Hepatocyte (in vitro differentiated cells): ENCODE measurements at regions not wholly inside any gene's neighbourhood (a gene's known extent, or its start where the extent isn't known, plus 50 kb on each side); places are given as distances from the start of the nearest gene placed in this dataset.

ENCODE experiments used
- DNase-seq: peaks from one replicate; pipeline ENCODE4 v3.0.0-alpha.2; 2016; ENCODE audit warnings: low spot score
- H2AFZ ChIP-seq: fragments of 200-600 bp; sonication (generic); 2 replicates; pipeline ENCODE4 v1.6.0; 2016; ENCODE audit warnings: antibody characterized with exemption, mild to moderate bottlenecking
- H3K27ac ChIP-seq: fragments of 200-600 bp; sonication (generic); 2 replicates; pipeline ENCODE4 v1.5.1; 2016; ENCODE audit warnings: mild to moderate bottlenecking
- H3K27me3 ChIP-seq: fragments of 200-600 bp; sonication (generic); 2 replicates; pipeline ENCODE4 v1.6.1; 2016
- H3K36me3 ChIP-seq: fragments of 200-600 bp; sonication (generic); replicated peaks from 2 replicates; pipeline ENCODE4 v1.5.1; 2016; ENCODE audit warnings: low read depth; ENCODE audit not compliant: insufficient read depth
- H3K4me1 ChIP-seq: fragments of 200-600 bp; sonication (generic); 2 replicates; pipeline ENCODE4 v1.5.1; 2016; ENCODE audit warnings: mild to moderate bottlenecking, moderate library complexity; ENCODE audit not compliant: insufficient read depth
- H3K4me2 ChIP-seq: fragments of 200-600 bp; sonication (generic); 2 replicates; pipeline ENCODE4 v1.6.0; 2016
- H3K4me3 ChIP-seq: fragments of 200-600 bp; sonication (generic); 2 replicates; pipeline ENCODE4 v1.5.1; 2016; ENCODE audit warnings: mild to moderate bottlenecking
- H3K79me2 ChIP-seq: fragments of 200-600 bp; sonication (generic); 2 replicates; pipeline ENCODE4 v1.6.0; 2017; ENCODE audit warnings: mild to moderate bottlenecking
- H3K9me2 ChIP-seq: fragments of 200-600 bp; sonication (generic); replicated peaks from 2 replicates; pipeline ENCODE4 v1.6.0; 2017; ENCODE audit warnings: mild to moderate bottlenecking; ENCODE audit not compliant: insufficient read depth
- H3K9me3 ChIP-seq: fragments of 200-600 bp; sonication (generic); 2 replicates; pipeline ENCODE4 v1.5.1; 2016; ENCODE audit warnings: low read depth, mild to moderate bottlenecking
- H4K20me1 ChIP-seq: fragments of 200-600 bp; sonication (generic); 2 replicates; pipeline ENCODE4 v1.6.0; 2016; ENCODE audit warnings: mild to moderate bottlenecking; ENCODE audit not compliant: insufficient read depth, poor library complexity, severe bottlenecking
- EZH2 ChIP-seq: fragments of 200-600 bp; sonication (generic); IDR thresholded peaks from 2 replicates; pipeline ENCODE4 v1.6.1; 2016; ENCODE audit warnings: antibody characterized with exemption, mild to moderate bottlenecking, borderline replicate concordance
- EZH2phosphoT487 ChIP-seq: fragments of 200-600 bp; sonication (generic); IDR thresholded peaks from one replicate; pipeline ENCODE4 v1.6.1; 2018; ENCODE audit warnings: antibody characterized with exemption, mild to moderate bottlenecking, low read depth, moderate library complexity; ENCODE audit not compliant: unreplicated experiment, severe bottlenecking
- WGBS: methylation state at CpG from one replicate; pipeline ENCODE4 v1.1.6; 2016; ENCODE audit warnings: low lambda C conversion rate; ENCODE audit errors: missing lambda C conversion rate; 5-methylcytosine and 5-hydroxymethylcytosine counted together
- TF ChIP-seq, protein P1 (sequence below): fragments of 200-600 bp; sonication (generic); IDR thresholded peaks from 2 replicates; pipeline ENCODE4 v1.5.1; 2016; ENCODE audit warnings: antibody characterized with exemption, mild to moderate bottlenecking; ENCODE audit not compliant: poor library complexity

DNA sequence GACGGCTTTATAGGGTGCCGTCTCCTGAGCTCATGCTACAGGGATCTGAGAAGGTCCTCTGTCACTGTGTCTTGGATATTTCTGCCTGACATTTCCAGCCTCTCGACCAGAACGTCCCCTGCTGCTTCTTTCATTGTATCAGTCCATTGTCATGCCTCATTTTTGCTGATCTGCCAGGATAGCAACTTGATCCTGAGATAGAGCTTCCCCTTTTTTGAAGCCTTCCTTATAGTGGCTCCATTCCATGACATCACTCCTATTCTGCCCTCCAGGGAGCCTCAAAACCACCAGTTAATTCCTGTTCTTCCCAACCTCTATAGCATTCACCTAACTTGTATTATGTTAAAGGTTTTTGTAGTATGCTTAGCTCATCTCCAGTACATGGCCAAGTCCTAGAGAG, 431.8 kb upstream of the NOX3 start:
- Histone ChIP-seq H3K9me3 (no peaks in the 10 kb centered on the region), H2AFZ (no peak overlapping the region), H3K9me2 (no peaks in the 10 kb centered on the region), H3K4me3 (no peak overlapping the region), H3K4me2 (no peak overlapping the region), H3K4me1 (peaks cover 11% of the 10 kb centered on the region), H3K36me3 (no peaks in the 10 kb centered on the region), H3K79me2 (no peaks in the 10 kb centered on the region), H3K27me3 (no peaks in the 10 kb centered on the region), H4K20me1 (no peaks in the 10 kb centered on the region), H3K27ac (peak overlapping the region; percentile 47)
- TF ChIP-seq EZH2phosphoT487, result no peak
- no peak for TF ChIP-seq EZH2
- TF ChIP-seq, protein P1, sequence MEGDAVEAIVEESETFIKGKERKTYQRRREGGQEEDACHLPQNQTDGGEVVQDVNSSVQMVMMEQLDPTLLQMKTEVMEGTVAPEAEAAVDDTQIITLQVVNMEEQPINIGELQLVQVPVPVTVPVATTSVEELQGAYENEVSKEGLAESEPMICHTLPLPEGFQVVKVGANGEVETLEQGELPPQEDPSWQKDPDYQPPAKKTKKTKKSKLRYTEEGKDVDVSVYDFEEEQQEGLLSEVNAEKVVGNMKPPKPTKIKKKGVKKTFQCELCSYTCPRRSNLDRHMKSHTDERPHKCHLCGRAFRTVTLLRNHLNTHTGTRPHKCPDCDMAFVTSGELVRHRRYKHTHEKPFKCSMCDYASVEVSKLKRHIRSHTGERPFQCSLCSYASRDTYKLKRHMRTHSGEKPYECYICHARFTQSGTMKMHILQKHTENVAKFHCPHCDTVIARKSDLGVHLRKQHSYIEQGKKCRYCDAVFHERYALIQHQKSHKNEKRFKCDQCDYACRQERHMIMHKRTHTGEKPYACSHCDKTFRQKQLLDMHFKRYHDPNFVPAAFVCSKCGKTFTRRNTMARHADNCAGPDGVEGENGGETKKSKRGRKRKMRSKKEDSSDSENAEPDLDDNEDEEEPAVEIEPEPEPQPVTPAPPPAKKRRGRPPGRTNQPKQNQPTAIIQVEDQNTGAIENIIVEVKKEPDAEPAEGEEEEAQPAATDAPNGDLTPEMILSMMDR, result no peak
- no peak for DNase-seq
- WGBS, result 83% methylated on average over 4 of the region's 4 CpGs

DNA sequence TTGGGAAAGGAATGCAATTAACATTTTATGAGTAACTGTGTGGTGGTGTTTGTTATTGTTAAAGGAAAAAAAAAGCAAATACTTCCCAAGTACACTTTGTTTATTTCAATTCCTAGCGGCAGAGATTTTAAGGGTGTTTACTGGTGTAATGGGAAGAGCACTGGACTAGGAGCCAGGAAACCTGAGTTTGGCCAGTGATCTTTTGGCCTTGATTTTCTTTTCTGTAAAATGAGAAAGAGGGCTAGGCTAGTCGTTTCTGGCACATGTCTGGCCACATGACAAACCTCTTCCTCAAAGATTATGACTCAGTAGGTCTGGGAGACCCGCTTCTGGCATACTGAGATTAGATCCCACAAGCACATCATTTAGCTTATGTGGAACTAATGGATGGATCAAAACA, 428.1 kb upstream of the NOX3 start:
- H3K9me2 ChIP-seq, result no peaks in the 10 kb centered on the region
- DNase-seq, result no peak
- H3K36me3 ChIP-seq, result no peaks in the 10 kb centered on the region
- no peaks in the 10 kb centered on the region for H3K9me3 ChIP-seq
- no peak overlapping the region for H2AFZ ChIP-seq
- WGBS, result 53% methylated on average over 3 of the region's 3 CpGs
- no peaks in the 10 kb centered on the region for H4K20me1 ChIP-seq
- H3K4me3 ChIP-seq, result no peak overlapping the region
- TF ChIP-seq, protein P1, result no peak
- TF ChIP-seq EZH2phosphoT487 (no peak), EZH2 (no peak)
- H3K4me2 ChIP-seq, result no peak overlapping the region
- H3K27me3 ChIP-seq, result no peaks in the 10 kb centered on the region
- H3K4me1 ChIP-seq, result peaks cover 11% of the 10 kb centered on the region
- peak overlapping the region; percentile 57 for H3K27ac ChIP-seq
- no peaks in the 10 kb centered on the region for H3K79me2 ChIP-seq

DNA sequence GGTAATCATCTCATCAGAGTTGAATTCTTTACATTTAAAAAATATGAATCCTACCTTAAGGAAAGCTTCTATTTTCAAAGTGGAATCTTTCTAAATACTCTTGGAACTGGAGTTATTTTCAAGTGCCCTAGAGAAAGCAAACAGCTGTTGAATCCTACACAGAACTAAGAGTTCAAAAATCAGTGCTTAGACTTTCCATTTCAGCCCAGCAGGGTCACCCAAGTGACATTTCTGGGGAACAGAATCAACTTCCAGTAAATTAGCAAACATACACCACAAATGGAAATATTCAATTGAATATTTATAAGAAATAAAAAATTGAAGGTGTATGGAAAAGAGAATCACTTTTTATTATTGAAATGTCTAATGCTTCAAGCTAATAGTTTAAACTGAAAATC, 427.7 kb upstream of the NOX3 start:
- Histone ChIP-seq H3K4me1 (peaks cover 11% of the 10 kb centered on the region), H3K4me3 (no peak overlapping the region), H3K9me3 (no peaks in the 10 kb centered on the region), H3K27ac (peak overlapping the region; percentile 57), H3K9me2 (no peaks in the 10 kb centered on the region), H2AFZ (no peak overlapping the region), H3K36me3 (no peaks in the 10 kb centered on the region), H4K20me1 (no peaks in the 10 kb centered on the region), H3K4me2 (no peak overlapping the region), H3K79me2 (no peaks in the 10 kb centered on the region), H3K27me3 (no peaks in the 10 kb centered on the region)
- TF ChIP-seq EZH2, result no peak
- no peak for TF ChIP-seq EZH2phosphoT487
- no peak for DNase-seq

GRCh38 chr6:155882527-155883333, 427.1 kb upstream of the NOX3 start:
- WGBS, result 73% methylated on average over 4 of the region's 4 CpGs
- Histone ChIP-seq H3K79me2 (no peaks in the 10 kb centered on the region), H3K4me1 (peaks cover 11% of the 10 kb centered on the region), H2AFZ (no peak overlapping the region), H3K9me2 (no peaks in the 10 kb centered on the region), H4K20me1 (no peaks in the 10 kb centered on the region), H3K27ac (peak overlapping the region; percentile 57), H3K9me3 (no peaks in the 10 kb centered on the region), H3K27me3 (no peaks in the 10 kb centered on the region), H3K4me2 (no peak overlapping the region), H3K36me3 (no peaks in the 10 kb centered on the region), H3K4me3 (no peak overlapping the region)
- no peak for TF ChIP-seq EZH2phosphoT487
- TF ChIP-seq EZH2, result no peak
- TF ChIP-seq, protein P1, result no peak
- no peak for DNase-seq
